LNCaP clone FGC (cell line): ENCODE measurements at regions not wholly inside any gene's neighbourhood (a gene's known extent, or its start where the extent isn't known, plus 50 kb on each side); places are given as distances from the start of the nearest gene placed in this dataset.

Experiments used
- DNase-seq: peaks from one replicate; pipeline ENCODE4 v3.0.0-alpha.2; 2011; ENCODE audit warnings: low read depth
- H3K4me3 ChIP-seq: 2 replicates; pipeline ENCODE4 v1.5.1; 2011; ENCODE audit warnings: mild to moderate bottlenecking, low read depth, low read length, control low read depth
- CTCF ChIP-seq: IDR thresholded peaks from 2 replicates; pipeline ENCODE4 v1.5.1; 2012; ENCODE audit warnings: mild to moderate bottlenecking; ENCODE audit not compliant: control insufficient read depth, insufficient read depth; ENCODE audit errors: extremely low read depth

GRCh38 chr5:13358342-13358741 is 586.1 kb downstream of the DNAH5 start:
- no peak for TF ChIP-seq CTCF
- no peak overlapping the region for H3K4me3 ChIP-seq
- no peak for DNase-seq

- no peak for TF ChIP-seq CTCF
- no peak overlapping the region for H3K4me3 ChIP-seq
- no peak for DNase-seq
Observed at GRCh38 chr5:13357929-13358328, 586.6 kb downstream of the DNAH5 start.

- H3K4me3 ChIP-seq = no peak overlapping the region
- TF ChIP-seq CTCF = no peak
- DNase-seq = no peak
Observed at GRCh38 chr5:13356226-13356625, 588.3 kb downstream of the DNAH5 start.

- TF ChIP-seq CTCF = no peak
- DNase-seq = no peak
- H3K4me3 ChIP-seq = no peak overlapping the region
Observed at GRCh38 chr5:13354611-13355010, 589.9 kb downstream of the DNAH5 start.

- no peak for TF ChIP-seq CTCF
- H3K4me3 ChIP-seq = no peak overlapping the region
- DNase-seq = no peak
Observed at GRCh38 chr5:13350767-13351166, 593.7 kb downstream of the DNAH5 start.

GRCh38 chr5:13348568-13348967 is 595.9 kb downstream of the DNAH5 start:
- no peak overlapping the region for H3K4me3 ChIP-seq
- TF ChIP-seq CTCF = no peak
- DNase-seq = no peak

- no peak overlapping the region for H3K4me3 ChIP-seq
- no peak for DNase-seq
- no peak for TF ChIP-seq CTCF
Observed at GRCh38 chr5:13346401-13346800, 598.1 kb downstream of the DNAH5 start.
